ENCODE measurements at regions not wholly inside any gene's neighbourhood (a gene's known extent, or its start where the extent isn't known, plus 50 kb on each side); places are given as distances from the start of the nearest gene placed in this dataset.

DNA sequence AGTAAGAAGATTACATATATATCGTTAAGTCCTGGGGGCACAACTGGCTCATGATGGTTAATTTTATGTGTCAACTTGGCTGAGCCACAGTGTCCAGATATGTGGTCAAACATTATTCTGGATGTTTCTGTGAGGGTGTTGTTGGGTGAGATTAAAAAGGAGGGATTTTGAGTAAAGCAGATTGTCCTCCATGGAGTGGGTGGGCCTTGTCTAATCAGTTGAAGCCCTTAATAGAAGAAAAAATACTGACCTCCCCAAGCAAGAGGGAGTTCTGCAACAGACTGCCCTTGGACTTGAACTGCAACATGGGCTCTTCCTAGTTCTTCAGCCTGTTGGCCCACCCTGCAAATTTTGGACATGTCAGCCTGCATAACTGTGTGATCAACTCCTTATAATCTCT is 311.6 kb downstream of the RPS6KC1 start:
- no peaks in the 10 kb centered on the region for H3K9me3 ChIP-seq (ENCODE audit: low read length)
- TF ChIP-seq, protein P1, sequence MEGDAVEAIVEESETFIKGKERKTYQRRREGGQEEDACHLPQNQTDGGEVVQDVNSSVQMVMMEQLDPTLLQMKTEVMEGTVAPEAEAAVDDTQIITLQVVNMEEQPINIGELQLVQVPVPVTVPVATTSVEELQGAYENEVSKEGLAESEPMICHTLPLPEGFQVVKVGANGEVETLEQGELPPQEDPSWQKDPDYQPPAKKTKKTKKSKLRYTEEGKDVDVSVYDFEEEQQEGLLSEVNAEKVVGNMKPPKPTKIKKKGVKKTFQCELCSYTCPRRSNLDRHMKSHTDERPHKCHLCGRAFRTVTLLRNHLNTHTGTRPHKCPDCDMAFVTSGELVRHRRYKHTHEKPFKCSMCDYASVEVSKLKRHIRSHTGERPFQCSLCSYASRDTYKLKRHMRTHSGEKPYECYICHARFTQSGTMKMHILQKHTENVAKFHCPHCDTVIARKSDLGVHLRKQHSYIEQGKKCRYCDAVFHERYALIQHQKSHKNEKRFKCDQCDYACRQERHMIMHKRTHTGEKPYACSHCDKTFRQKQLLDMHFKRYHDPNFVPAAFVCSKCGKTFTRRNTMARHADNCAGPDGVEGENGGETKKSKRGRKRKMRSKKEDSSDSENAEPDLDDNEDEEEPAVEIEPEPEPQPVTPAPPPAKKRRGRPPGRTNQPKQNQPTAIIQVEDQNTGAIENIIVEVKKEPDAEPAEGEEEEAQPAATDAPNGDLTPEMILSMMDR (conservative IDR thresholded peaks at IDR 0.05; ENCODE audit: low read length) = no peak
- TF ChIP-seq EZH2phosphoT487 (IDR thresholded peaks at IDR 0.05; ENCODE audit: borderline replicate concordance, low read depth, low read length) = no peak

DNA sequence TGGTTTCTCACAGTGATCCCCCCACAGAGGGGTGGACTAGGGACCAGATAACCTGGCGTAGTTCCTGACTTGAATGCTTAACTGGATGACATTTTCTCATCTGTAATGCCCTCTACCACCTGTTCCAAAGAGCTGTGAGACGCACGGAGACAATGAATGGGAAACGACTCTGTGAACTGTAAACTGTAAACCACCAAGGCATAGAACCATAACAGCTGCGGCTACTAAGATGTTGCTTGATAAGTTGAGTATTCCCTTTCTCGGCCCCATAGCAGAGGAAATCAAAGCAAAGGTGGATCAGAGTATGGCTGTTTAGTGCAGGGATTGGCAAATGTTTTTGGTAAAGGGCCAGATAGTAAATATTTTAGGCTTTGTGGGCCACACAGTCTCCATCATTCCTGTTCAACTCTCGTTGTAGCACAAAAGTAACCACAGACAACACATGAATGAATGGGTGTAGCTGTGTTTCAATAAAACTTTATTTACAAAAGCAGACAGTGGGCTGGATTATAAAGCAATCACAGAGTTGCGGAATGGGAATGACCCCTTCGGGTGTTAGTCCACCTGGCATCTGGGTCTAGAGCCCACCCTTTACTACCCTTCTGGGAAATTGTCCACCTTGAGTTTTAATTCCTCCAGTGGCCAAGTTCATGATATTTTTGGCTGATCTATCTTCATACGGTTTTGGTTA is 315.2 kb downstream of the RPS6KC1 start:
- BruUV-seq (replicated peaks) = no TSS peak

More for the DNA sequence above, 311.6 kb downstream of the RPS6KC1 start:
- Histone ChIP-seq H3K36me3 (ENCODE audit: insufficient read depth, low read length) (no peaks in the 10 kb centered on the region), H3K79me2 (ENCODE audit: insufficient read depth, low read depth, low read length) (no peaks in the 10 kb centered on the region), H3K4me2 (ENCODE audit: low read length) (no peak overlapping the region), H3K27ac (ENCODE audit: low read depth, low read length, poor library complexity, severe bottlenecking) (no peak overlapping the region), H3K4me3 (ENCODE audit: low read depth, low read length, poor library complexity, severe bottlenecking) (no peak overlapping the region), H2AFZ (ENCODE audit: low read length) (no peak overlapping the region), H3K9me2 (ENCODE audit: insufficient read depth, low read length) (no peaks in the 10 kb centered on the region), H3K4me1 (ENCODE audit: insufficient read depth, low read length, poor library complexity, severe bottlenecking) (no peaks in the 10 kb centered on the region), H4K20me1 (ENCODE audit: insufficient read depth, low read length) (no peaks in the 10 kb centered on the region)
- ChIA-PET POLR2A (interaction anchor here (0.7 kb wide), 1 partner anchor 34 kb away, joined by 3 read pairs; no protein-coding TSS in a partner anchor), CTCF (ENCODE audit: unreplicated experiment) (no interaction called here)
- intact Hi-C loops (cut with micrococcal nuclease; ENCODE audit: unreplicated experiment) = no loop called here
- DNase-seq (ENCODE audit: low spot score) = no peak
- BruUV-seq (replicated peaks) = no TSS peak

GRCh38 chr1:213369465-213369864 is 318.4 kb downstream of the RPS6KC1 start:
- intact Hi-C loops (cut with micrococcal nuclease; ENCODE audit: unreplicated experiment) = no loop called here
- H3K4me2 ChIP-seq (ENCODE audit: low read length) = no peak overlapping the region
- H3K4me3 ChIP-seq (ENCODE audit: low read depth, low read length, poor library complexity, severe bottlenecking) = no peak overlapping the region
- ChIA-PET CTCF (ENCODE audit: unreplicated experiment) (no interaction called here), POLR2A (interaction anchor here (0.8 kb wide), 1 partner anchor 48 kb away, joined by 3 read pairs; no protein-coding TSS in a partner anchor)
- H3K79me2 ChIP-seq (ENCODE audit: insufficient read depth, low read depth, low read length) = no peaks in the 10 kb centered on the region
- no peaks in the 10 kb centered on the region for H3K9me2 ChIP-seq (ENCODE audit: insufficient read depth, low read length)
- DNase-seq (ENCODE audit: low spot score) = no peak
- H3K9me3 ChIP-seq (ENCODE audit: low read length) = no peaks in the 10 kb centered on the region
- H3K36me3 ChIP-seq (ENCODE audit: insufficient read depth, low read length) = no peaks in the 10 kb centered on the region
- H3K27ac ChIP-seq (ENCODE audit: low read depth, low read length, poor library complexity, severe bottlenecking) = no peak overlapping the region
- no TSS peak for BruUV-seq (replicated peaks)
- H2AFZ ChIP-seq (ENCODE audit: low read length) = no peak overlapping the region
- no peaks in the 10 kb centered on the region for H4K20me1 ChIP-seq (ENCODE audit: insufficient read depth, low read length)
- H3K4me1 ChIP-seq (ENCODE audit: insufficient read depth, low read length, poor library complexity, severe bottlenecking) = no peaks in the 10 kb centered on the region
- TF ChIP-seq, protein P1 (conservative IDR thresholded peaks at IDR 0.05; ENCODE audit: low read length) = no peak
- no peak for TF ChIP-seq EZH2phosphoT487 (IDR thresholded peaks at IDR 0.05; ENCODE audit: borderline replicate concordance, low read depth, low read length)

More for the DNA sequence above, 315.2 kb downstream of the RPS6KC1 start:
- H4K20me1 ChIP-seq (ENCODE audit: insufficient read depth, low read length) = no peaks in the 10 kb centered on the region
- H3K4me2 ChIP-seq (ENCODE audit: low read length) = no peak overlapping the region
- no peaks in the 10 kb centered on the region for H3K36me3 ChIP-seq (ENCODE audit: insufficient read depth, low read length)
- no peaks in the 10 kb centered on the region for H3K4me1 ChIP-seq (ENCODE audit: insufficient read depth, low read length, poor library complexity, severe bottlenecking)
- no peaks in the 10 kb centered on the region for H3K9me2 ChIP-seq (ENCODE audit: insufficient read depth, low read length)
- intact Hi-C loops (cut with micrococcal nuclease; ENCODE audit: unreplicated experiment) = no loop called here
- no peak overlapping the region for H3K27ac ChIP-seq (ENCODE audit: low read depth, low read length, poor library complexity, severe bottlenecking)
- no peaks in the 10 kb centered on the region for H3K79me2 ChIP-seq (ENCODE audit: insufficient read depth, low read depth, low read length)
- TF ChIP-seq, protein P1 (conservative IDR thresholded peaks at IDR 0.05; ENCODE audit: low read length) = no peak
- TF ChIP-seq EZH2phosphoT487 (IDR thresholded peaks at IDR 0.05; ENCODE audit: borderline replicate concordance, low read depth, low read length) = no peak
- H3K4me3 ChIP-seq (ENCODE audit: low read depth, low read length, poor library complexity, severe bottlenecking) = no peak overlapping the region
- ChIA-PET CTCF (ENCODE audit: unreplicated experiment) (no interaction called here), POLR2A (no interaction called here)
- no peak for DNase-seq (ENCODE audit: low spot score)
- no peak overlapping the region for H2AFZ ChIP-seq (ENCODE audit: low read length)
- H3K9me3 ChIP-seq (ENCODE audit: low read length) = no peaks in the 10 kb centered on the region
